Right lung (tissue), 2 donors: ENCODE measurements at regions not wholly inside any gene's neighbourhood (a gene's known extent, or its start where the extent isn't known, plus 50 kb on each side); places are given as distances from the start of the nearest gene placed in this dataset.

ENCODE experiments used
- DNase-seq, 2 donors: peaks; one replicate each; pipeline ENCODE4 v3.0.0-alpha.2; 2013

DNA sequence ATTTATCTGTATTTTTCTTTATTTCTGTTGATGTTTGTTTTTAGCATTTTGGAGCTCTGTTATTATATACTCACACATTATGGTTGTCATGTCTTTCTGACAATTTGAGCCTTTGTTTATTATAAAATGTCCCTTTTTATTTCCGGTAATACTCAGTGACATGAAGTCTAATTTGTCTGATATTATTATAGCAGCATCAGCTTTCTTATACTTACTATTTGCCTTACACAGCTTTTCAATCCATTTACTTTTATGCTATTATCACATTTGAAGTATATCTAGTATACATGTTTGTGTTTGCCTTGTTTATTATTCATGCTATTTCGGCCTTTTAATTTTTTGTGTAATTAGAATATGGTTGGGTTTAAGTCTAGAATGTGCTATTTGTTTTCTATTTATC lies 430.6 kb upstream of the FANCL start:
- DNase-seq = no peak

DNA sequence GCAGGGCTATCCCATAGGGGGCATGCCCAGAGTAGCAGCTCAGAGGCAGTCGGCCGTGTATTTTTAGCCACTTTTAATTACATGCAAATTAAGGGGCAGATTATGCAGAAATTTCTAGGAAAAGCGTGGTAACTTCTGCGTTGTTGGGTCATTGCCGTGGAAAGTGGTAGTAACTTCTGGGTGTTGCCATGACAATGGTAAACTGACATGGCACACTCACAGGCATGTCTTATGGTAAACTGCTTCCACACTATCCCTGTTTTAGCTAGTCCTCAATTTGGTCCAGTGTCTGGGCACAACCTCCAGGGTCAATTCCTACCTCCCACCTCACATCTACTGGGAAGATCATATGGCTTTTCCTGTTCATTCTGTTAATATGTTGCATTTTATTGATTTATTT lies 428.9 kb upstream of the FANCL start:
- DNase-seq = no peak

- DNase-seq = no peak
Measured at GRCh38 chr2:58667137-58667774, 426.1 kb upstream of the FANCL start.

- DNase-seq = no peak
Measured at GRCh38 chr2:58666323-58666970, 425.3 kb upstream of the FANCL start.

DNA sequence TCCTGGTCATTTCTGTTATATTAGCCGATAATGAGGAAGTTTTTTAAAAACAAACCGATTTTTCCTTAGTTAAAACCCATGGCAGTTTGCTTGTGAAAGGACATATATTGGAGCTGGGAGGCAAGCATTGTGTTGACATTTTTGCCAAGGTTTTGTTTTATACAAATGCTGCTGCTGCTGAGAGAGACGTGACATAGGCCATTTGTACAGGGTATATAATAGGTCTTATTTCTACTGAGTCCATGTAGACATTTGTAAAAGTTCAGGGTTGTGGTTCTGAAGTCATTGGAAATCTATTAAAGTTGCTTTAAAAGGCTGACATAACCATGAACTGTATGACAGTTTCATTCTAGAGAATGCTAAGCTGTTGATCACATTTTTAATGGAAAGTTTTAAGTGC lies 424.0 kb upstream of the FANCL start:
- DNase-seq = no peak

DNA sequence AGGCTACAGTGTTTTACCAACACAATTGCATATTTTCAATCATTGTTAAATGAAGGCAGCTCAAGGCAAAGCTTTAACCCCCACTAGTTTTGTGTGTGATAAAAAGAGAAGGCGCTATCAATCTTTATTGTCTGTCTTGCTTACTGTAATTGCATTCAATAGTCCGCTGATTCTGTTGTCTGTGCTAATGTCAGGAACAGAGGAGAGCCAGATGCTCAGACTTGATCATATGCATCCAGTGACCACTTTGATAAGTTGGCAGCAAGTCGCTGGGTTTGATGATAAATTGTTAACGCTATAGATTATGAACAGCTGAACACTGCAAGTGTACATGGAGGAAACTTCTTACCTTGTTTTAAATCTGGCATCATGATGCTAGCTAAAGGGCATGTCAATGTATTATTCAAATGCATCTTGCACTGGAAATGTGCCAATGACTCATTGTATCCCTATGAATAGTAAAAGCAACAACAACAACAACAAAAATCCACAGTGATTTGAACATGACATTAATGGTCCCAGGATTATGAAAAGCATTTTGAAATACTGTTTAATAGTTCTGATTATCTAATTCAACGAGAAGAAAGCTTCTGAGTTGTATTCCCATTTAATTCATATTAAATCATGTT lies 423.5 kb upstream of the FANCL start:
- DNase-seq = no peak

GRCh38 chr2:58660046-58660445 lies 418.9 kb upstream of the FANCL start:
- DNase-seq = no peak

GRCh38 chr2:58655152-58655551 lies 414.0 kb upstream of the FANCL start:
- no peak for DNase-seq

- DNase-seq = no peak
Measured at GRCh38 chr2:58651930-58652329, 410.8 kb upstream of the FANCL start.

- DNase-seq = no peak
Measured at GRCh38 chr2:58650781-58651180, 409.7 kb upstream of the FANCL start.

DNA sequence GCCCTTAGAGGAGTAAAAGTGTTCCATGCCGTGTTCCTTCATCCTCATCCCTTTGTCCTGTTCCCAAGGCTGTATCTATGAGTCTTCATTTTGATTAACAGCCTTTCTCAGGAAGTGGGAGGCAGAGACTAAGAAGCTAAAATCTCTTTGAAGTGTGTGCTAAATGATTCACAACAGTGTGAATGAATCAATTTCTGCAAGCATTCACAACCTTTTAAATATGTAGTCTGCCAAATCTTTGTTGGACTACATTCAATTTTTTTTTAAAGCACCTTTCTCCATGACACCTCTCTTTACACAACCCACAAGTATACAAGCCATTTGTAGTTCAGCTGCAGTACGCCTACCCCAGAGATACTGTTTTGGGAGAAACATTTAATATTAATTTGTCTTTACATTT lies 408.6 kb upstream of the FANCL start:
- DNase-seq = no peak

- no peak for DNase-seq
Measured at GRCh38 chr2:58645017-58645416, 403.9 kb upstream of the FANCL start.

- no peak for DNase-seq
Measured at GRCh38 chr2:58644451-58644850, 403.3 kb upstream of the FANCL start.

DNA sequence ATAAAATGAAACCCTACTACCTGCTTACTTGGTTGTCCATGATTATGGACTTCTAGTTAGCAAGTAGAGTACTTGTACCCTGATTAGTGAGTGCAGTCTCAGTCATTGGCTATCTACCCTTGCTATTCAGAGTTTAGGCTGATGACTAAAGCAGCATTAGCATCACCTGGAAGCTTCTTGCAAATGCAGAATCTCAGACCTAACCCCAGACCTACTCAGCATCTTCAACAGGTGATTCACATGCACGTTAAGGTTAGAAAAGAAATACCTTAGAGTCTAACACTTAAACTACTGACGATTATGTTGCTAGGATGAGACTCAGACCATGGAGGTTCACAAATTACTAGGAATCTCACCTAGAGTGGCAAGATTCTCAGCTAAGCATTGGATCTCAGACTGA lies 399.9 kb upstream of the FANCL start:
- no peak for DNase-seq

GRCh38 chr2:58640042-58640441 lies 398.9 kb upstream of the FANCL start:
- no peak for DNase-seq

DNA sequence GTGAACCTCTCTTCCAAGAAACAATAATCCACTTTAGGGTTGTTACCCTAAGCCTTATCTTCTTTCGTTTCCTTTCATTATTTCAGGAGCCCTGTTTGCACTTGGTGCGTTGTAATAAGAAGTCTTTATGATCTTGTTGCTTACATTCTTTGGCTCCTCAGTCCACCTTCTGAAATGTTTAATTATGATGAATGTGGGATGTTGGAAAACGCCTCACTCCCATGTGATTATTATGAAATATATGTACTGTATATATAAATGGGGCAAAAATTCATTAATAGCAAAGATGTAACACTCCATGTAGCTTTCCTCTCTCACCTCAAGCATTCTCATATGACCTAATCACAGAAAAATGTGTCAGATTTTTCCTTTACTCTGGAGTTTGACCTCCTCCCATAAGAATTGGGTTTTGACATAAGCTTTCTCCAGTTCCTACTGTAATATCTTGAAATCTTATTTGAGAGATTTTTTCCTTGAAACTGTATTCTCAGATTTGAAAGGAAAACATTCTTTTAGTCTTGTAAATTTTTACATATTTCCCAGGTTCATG lies 397.2 kb upstream of the FANCL start:
- no peak for DNase-seq

DNA sequence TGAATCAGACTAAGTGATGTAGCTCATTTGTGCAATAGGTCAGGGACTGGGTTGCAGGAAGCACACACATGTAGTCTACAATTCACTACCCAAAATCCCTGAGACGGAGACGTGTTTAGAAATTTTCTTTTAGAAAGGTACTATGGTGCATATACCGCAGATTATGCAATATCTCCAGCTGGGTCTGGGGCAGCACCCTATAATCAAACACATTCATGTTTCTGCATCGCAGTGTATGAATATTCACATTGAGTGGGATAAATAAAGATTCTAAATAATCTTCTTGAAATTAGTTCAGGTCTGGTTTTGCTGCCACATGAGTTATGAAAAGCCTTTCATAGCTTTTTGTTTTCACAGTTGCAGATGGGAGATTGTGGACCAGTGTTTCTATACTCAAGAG lies 395.7 kb upstream of the FANCL start:
- no peak for DNase-seq

DNA sequence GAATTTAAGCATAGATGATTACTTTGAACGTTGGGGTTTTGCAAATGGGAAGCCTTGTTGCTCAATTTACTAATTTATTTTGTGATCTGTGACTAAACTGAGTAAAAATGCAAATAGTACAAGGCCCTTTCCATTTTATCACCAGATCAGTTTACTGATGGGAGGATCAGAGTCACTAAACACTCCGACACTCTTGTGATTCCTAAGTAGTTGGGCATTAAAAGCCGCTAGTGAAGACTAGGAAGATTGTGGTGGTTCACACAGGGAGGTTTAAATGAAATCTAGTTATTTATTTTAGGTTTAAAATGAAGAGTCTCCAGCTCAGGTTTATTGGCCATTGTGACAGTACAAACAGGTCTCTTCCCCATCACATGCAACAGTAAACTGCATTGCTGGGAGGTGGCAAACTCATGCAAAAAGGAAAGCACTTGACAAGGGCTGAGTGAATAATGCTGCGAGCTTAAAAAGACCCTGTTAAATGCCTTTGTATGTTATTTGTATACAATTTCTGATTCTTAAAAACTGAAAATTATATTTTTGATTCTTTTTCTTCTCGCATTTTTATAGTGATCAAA lies 394.8 kb upstream of the FANCL start:
- DNase-seq = no peak

DNA sequence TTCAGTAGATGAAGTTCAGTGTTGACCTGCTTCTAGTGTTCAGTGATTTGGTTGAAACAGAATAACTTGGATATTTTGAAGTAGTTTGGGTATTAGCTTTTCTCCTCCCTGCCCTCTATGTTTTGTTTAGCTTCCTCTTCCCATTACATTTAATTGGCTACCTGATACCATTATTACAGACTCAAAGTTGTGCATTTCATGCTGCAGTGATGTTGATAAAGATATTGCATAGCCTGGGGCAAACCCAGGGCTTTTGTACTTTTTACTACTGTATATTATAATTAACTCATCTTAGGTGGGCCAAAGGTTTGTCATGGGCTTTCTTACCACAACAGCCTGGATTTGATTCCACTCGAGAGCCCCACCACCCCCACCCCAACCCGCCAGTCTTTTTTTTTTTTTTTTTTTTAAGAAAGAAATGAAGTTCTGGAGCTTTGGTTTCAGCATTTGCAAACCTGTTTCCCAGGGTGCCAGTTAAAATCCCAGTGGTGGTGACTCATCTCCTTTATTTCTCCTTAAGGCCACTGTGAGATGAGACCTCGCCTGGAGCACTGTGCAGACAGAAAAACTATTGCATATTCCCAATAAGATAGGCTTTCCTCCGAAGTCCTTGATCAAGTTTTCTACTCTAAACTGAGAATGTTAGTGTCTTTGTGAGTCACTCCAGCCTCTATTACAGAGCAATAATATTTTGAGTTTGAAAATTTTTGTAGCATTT lies 393.7 kb upstream of the FANCL start:
- no peak for DNase-seq

GRCh38 chr2:58633613-58634365 lies 392.7 kb upstream of the FANCL start:
- no peak for DNase-seq

GRCh38 chr2:58631986-58632385 lies 390.9 kb upstream of the FANCL start:
- no peak for DNase-seq
